GM21576 (cell line): ENCODE measurements at regions not wholly inside any gene's neighbourhood (a gene's known extent, or its start where the extent isn't known, plus 50 kb on each side); places are given as distances from the start of the nearest gene placed in this dataset.

Experiments
- ATAC-seq: cut with Tn5 transposase; IDR thresholded peaks from one replicate; pipeline ENCODE4 v1.9.1; 2021; ENCODE audit warnings: mild to moderate bottlenecking, moderate library complexity; ENCODE audit not compliant: unreplicated experiment

- ATAC-seq, result no peak
Observed at GRCh38 chr5:9710069-9710468, 79.9 kb upstream of the TAS2R1 start.

DNA sequence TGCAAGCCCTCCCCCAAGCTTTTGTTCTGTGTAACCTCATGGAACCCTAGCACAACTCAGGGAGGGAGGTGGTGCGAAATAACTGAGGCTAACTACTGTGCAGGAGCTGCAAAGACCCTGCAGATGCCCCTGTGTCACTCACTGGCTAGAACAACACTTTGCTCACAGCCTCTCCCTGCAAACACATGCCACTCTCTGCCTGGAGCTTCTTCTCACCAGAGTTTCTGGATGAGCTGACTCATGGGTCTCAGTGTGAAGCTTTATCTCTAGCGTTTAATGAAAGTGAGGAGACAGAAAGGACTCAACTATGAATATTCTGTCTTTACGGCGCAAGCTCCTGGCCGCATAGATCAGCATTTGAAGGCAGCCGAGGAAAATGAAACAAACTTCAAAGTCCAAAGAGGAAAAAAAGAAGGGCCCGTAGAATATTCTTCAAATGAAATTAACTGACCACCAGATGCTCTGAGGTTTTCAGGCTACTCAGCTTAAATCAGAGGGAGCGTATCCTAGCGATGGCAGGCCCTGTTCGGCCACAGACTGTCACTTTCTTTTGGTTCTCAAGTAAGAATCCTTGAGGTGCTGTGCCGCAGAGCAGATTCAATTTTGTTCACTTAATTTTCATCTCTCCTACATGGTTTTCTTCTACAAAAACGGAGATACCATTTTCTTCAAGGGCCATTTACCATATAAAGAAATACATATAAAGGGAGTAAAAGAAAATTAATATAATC, 77.7 kb upstream of the TAS2R1 start:
- no peak for ATAC-seq

DNA sequence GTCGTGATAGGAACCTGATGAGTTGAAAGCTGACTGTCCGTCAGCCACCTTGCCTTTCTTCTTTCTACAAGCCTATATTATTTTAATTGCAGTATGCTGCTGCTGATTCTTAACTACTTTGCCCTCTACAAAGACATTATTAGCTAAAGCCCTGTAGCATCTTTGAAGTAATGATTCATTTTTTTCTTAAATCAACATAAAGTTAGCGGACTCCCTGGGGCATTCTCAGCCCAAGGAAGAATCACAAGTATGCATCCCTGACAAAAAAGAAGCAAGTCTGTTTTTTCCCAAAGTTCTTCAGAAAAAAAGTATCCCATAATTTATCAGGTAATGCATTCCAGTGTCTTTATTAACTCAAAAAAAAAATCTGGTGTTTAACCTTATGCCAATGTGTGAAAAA, 69.5 kb upstream of the TAS2R1 start:
- no peak for ATAC-seq

- ATAC-seq, result no peak
Observed at GRCh38 chr5:9698841-9699240, 68.7 kb upstream of the TAS2R1 start.

DNA sequence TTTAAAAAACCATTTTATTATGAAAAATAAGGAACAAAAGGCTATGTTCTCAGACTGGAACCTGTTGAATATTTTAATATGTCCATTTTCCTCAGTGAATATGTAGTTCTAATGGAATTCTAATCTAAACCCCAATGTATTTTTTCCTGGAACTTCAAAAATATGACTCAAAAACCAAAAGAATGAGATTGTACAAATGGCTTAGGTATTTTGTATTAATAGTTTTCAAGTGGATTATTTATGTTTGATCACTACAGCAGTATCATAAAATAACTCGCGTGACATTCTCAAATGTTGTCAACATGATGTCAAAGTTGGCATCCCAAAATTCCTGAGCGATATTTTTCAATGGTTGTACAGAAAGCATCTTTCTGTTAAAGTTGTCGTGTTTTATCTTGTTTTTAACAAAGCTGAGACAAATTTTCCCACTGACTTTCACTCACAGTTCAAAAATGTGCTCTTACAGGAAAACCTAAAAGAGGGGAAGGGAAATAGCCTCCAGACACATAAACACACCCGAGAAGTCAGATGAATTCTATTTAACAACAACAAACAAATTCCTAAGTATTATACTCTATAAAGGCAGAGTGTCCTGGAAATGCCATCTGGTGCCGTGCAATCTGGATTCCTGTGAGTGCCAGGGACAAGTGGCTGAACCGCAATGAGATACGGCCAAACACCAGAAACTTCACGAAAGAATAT, 68.1 kb upstream of the TAS2R1 start:
- no peak for ATAC-seq

GRCh38 chr5:9692576-9692975, 62.4 kb upstream of the TAS2R1 start:
- no peak for ATAC-seq

DNA sequence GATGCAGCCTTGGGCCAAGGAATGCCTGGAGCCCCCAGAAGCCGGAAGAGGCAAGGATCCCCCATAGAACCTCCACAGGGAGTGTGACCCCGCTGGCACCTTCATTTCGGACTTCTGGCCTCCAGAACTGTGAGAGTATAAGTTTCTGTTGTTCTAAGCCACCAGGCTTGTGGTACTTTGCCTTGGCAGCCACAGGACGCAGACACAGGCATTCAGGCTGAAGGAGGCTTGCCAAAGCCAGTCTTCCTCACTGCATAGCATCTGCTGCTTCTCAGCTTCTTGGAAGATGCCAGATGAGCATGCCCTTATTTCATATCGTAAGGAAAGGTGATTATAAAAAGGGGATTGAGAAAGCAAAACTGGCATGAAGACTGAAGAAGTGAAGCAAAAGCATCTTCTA, 61.1 kb upstream of the TAS2R1 start:
- ATAC-seq, result no peak

DNA sequence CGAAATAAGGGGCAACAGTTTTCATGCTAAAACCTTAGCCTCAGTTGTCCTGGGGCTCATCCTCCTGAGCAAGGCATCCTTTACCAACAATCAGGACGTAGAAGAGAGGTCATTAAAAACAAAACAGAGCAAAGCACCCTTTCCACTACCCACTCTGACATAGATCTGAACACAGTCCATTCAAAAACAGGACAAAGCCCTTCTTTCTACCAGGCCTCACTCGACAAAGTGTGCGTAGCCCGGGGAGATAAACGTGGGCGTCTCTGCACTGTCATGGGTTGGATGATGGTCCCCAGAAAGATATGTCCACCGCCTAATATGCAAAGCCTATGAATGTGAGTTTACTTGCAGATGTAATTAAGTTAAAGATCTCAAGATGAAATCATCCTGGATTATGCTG, 60.6 kb upstream of the TAS2R1 start:
- ATAC-seq, result no peak

- no peak for ATAC-seq
Observed at GRCh38 chr5:9686216-9686615, 56.1 kb upstream of the TAS2R1 start.

DNA sequence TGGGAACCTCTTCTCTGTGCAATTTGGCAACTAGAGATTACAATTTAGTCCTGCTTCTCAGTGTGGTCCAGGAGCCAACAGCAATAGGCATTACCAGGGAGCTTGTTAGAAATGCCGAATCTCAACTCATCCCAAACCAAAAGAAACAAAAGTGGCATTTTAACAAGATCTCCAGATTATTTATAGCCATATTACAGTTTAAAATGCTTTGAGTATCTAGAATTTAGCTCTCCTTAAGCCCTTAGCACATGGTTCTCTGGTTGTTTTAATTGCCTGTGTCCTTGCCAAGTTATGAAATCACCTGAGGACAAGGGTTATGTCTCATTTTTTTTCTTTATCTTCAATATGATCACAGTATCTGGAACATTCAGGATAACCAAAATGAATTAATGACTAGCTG, 51.6 kb upstream of the TAS2R1 start:
- no peak for ATAC-seq
